ENCODE measurements at regions not wholly inside any gene's neighbourhood (a gene's known extent, or its start where the extent isn't known, plus 50 kb on each side); places are given as distances from the start of the nearest gene placed in this dataset.

DNA sequence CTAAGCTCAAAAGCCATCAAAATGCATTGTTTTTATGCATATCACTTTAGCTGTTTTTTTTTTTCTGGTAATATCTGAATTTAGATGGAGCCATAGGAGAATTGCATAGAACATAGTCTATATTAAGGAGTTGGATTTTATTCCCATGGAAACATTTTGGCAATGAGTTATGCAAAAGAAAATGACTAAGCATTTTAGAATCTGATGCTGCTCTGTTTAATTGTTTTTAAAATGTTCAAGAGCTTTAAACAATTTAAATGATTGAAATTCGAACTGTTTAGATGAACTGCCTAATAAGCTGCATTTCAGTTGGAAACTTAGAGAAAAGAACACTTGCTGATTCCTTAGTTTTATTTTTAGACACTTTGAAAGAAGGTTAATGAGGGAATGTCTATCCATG, 1531.5 kb upstream of the B3GALT2 start:
- H3K27ac ChIP-seq (ENCODE audit: low read depth, low read length) = no peak overlapping the region
- H3K27me3 ChIP-seq (ENCODE audit: insufficient read depth, low read length) = no peaks in the 10 kb centered on the region
- no peak overlapping the region for H3K4me3 ChIP-seq (ENCODE audit: insufficient read depth, low read length)
- H2AFZ ChIP-seq (ENCODE audit: low read length) = no peak overlapping the region
- no peak for DNase-seq (ENCODE audit: insufficient read length, low spot score, missing footprints)
- H3K79me2 ChIP-seq (ENCODE audit: insufficient read depth, low read length) = no peaks in the 10 kb centered on the region
- no peaks in the 10 kb centered on the region for H3K36me3 ChIP-seq (ENCODE audit: insufficient read depth, low read length)
- no peaks in the 10 kb centered on the region for H3K9me3 ChIP-seq (ENCODE audit: low read depth, low read length)
- H4K20me1 ChIP-seq (ENCODE audit: insufficient read depth, low read length) = no peaks in the 10 kb centered on the region
- H3K4me1 ChIP-seq (ENCODE audit: insufficient read depth, low read length) = no peaks in the 10 kb centered on the region
- H3K4me2 ChIP-seq (ENCODE audit: insufficient read depth, low read length) = no peak overlapping the region
- TF ChIP-seq, protein P1, sequence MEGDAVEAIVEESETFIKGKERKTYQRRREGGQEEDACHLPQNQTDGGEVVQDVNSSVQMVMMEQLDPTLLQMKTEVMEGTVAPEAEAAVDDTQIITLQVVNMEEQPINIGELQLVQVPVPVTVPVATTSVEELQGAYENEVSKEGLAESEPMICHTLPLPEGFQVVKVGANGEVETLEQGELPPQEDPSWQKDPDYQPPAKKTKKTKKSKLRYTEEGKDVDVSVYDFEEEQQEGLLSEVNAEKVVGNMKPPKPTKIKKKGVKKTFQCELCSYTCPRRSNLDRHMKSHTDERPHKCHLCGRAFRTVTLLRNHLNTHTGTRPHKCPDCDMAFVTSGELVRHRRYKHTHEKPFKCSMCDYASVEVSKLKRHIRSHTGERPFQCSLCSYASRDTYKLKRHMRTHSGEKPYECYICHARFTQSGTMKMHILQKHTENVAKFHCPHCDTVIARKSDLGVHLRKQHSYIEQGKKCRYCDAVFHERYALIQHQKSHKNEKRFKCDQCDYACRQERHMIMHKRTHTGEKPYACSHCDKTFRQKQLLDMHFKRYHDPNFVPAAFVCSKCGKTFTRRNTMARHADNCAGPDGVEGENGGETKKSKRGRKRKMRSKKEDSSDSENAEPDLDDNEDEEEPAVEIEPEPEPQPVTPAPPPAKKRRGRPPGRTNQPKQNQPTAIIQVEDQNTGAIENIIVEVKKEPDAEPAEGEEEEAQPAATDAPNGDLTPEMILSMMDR (IDR thresholded peaks at IDR 0.05; ENCODE audit: extremely low read depth, low read depth, low read length) = no peak

DNA sequence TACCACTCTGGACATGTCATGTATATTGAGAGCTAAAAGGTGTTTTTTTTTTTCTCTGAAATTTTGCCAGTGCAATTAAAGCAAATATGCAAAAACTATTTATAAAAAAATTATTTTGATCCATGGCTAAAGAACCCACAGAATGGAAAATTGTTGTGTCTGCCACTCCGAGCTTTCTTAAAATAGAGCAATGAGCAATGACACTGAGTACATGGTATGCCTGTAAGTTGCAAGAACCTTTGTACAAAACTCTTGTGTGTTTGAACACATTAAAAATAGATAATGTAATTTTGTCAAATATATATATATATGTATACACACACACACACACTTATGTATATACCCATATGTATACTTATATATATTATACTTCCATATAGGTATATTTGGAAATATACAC, 1530.9 kb upstream of the B3GALT2 start:
- no peak for DNase-seq (ENCODE audit: insufficient read length, low spot score, missing footprints)
- H3K4me1 ChIP-seq (ENCODE audit: insufficient read depth, low read length) = no peaks in the 10 kb centered on the region
- TF ChIP-seq, protein P1 (IDR thresholded peaks at IDR 0.05; ENCODE audit: extremely low read depth, low read depth, low read length) = no peak

DNA sequence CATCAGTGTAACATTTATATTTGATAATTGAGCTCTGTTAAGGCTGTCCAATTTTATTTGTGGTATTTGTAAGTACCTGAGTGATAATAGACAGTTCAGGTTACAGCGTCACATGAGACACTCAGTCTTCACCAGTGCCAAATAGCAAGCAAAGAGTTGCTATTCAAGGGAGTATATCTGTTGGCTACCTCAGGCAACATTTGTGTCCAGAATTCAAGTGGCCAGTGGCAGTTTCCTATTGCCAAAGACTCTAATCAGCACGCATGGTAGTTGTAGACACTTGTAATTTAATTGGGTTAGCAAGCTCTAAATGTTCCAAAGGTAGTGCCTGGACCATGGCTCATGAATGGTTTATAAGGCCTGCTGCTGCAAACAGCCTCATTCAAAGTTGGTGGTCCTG, 1524.3 kb upstream of the B3GALT2 start:
- Histone ChIP-seq H3K27ac (ENCODE audit: low read depth, low read length) (no peak overlapping the region), H3K9me3 (ENCODE audit: low read depth, low read length) (no peaks in the 10 kb centered on the region), H3K36me3 (ENCODE audit: insufficient read depth, low read length) (no peaks in the 10 kb centered on the region), H4K20me1 (ENCODE audit: insufficient read depth, low read length) (no peaks in the 10 kb centered on the region), H3K4me3 (ENCODE audit: insufficient read depth, low read length) (no peak overlapping the region), H3K4me2 (ENCODE audit: insufficient read depth, low read length) (no peak overlapping the region), H2AFZ (ENCODE audit: low read length) (no peak overlapping the region), H3K27me3 (ENCODE audit: insufficient read depth, low read length) (no peaks in the 10 kb centered on the region), H3K4me1 (ENCODE audit: insufficient read depth, low read length) (no peaks in the 10 kb centered on the region), H3K79me2 (ENCODE audit: insufficient read depth, low read length) (no peaks in the 10 kb centered on the region)
- no peak for DNase-seq (ENCODE audit: insufficient read length, low spot score, missing footprints)
- TF ChIP-seq, protein P1 (IDR thresholded peaks at IDR 0.05; ENCODE audit: extremely low read depth, low read depth, low read length) = no peak

More for the DNA sequence above, 1530.9 kb upstream of the B3GALT2 start:
- H3K36me3 ChIP-seq (ENCODE audit: insufficient read depth, low read length) = no peaks in the 10 kb centered on the region
- no peak overlapping the region for H3K4me2 ChIP-seq (ENCODE audit: insufficient read depth, low read length)
- H3K79me2 ChIP-seq (ENCODE audit: insufficient read depth, low read length) = no peaks in the 10 kb centered on the region
- no peaks in the 10 kb centered on the region for H3K27me3 ChIP-seq (ENCODE audit: insufficient read depth, low read length)
- no peak overlapping the region for H3K27ac ChIP-seq (ENCODE audit: low read depth, low read length)
- H3K4me3 ChIP-seq (ENCODE audit: insufficient read depth, low read length) = no peak overlapping the region
- no peak overlapping the region for H2AFZ ChIP-seq (ENCODE audit: low read length)
- H3K9me3 ChIP-seq (ENCODE audit: low read depth, low read length) = no peaks in the 10 kb centered on the region
- no peaks in the 10 kb centered on the region for H4K20me1 ChIP-seq (ENCODE audit: insufficient read depth, low read length)

DNA sequence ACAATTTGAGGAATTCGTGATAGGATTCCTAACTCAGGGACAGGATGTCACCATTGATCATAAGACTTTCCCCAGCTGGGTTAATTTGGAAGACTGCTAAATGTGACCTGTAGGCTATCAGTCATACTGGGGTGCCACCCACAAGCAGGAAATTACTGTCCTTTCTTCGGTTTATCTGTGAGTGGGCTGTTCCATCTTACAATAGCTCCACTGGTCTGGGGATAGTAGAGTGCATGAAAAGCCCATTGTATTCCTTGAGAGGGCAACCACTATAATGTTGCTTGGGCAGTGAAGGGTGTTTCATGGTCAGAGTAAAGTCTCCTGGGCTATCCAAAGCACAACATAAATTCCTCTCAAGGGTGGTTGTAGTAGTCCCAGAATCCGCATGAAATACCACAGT, 1523.0 kb upstream of the B3GALT2 start:
- H3K4me1 ChIP-seq (ENCODE audit: insufficient read depth, low read length) = no peaks in the 10 kb centered on the region
- H4K20me1 ChIP-seq (ENCODE audit: insufficient read depth, low read length) = no peaks in the 10 kb centered on the region
- no peak overlapping the region for H3K4me2 ChIP-seq (ENCODE audit: insufficient read depth, low read length)
- TF ChIP-seq, protein P1 (IDR thresholded peaks at IDR 0.05; ENCODE audit: extremely low read depth, low read depth, low read length) = no peak
- no peak overlapping the region for H3K4me3 ChIP-seq (ENCODE audit: insufficient read depth, low read length)
- H2AFZ ChIP-seq (ENCODE audit: low read length) = no peak overlapping the region
- no peaks in the 10 kb centered on the region for H3K36me3 ChIP-seq (ENCODE audit: insufficient read depth, low read length)
- no peak overlapping the region for H3K27ac ChIP-seq (ENCODE audit: low read depth, low read length)
- H3K9me3 ChIP-seq (ENCODE audit: low read depth, low read length) = no peaks in the 10 kb centered on the region
- no peaks in the 10 kb centered on the region for H3K79me2 ChIP-seq (ENCODE audit: insufficient read depth, low read length)
- H3K27me3 ChIP-seq (ENCODE audit: insufficient read depth, low read length) = no peaks in the 10 kb centered on the region
- no peak for DNase-seq (ENCODE audit: insufficient read length, low spot score, missing footprints)

All from osteoblast (primary cell).